GM23338 (cell line): ENCODE measurements at regions not wholly inside any gene's neighbourhood (a gene's known extent, or its start where the extent isn't known, plus 50 kb on each side); places are given as distances from the start of the nearest gene placed in this dataset.

Experiments used
- ATAC-seq: fragments of 200-7000 bp; cut with Tn5 transposase; 3 replicates; pipeline ENCODE4 v1.9.1; 2020
- DNase-seq: peaks from one replicate; pipeline ENCODE4 v3.0.0-alpha.2; 2015; ENCODE audit warnings: low spot score
- H2AFZ ChIP-seq: fragments of 200-600 bp; sonication (generic); 2 replicates; pipeline ENCODE4 v1.8.0; 2016; ENCODE audit warnings: antibody characterized with exemption, mild to moderate bottlenecking, moderate library complexity
- H3F3A ChIP-seq: fragments of 200-600 bp; sonication (generic); replicated peaks from 2 replicates; pipeline ENCODE4 v1.8.0; 2017; ENCODE audit warnings: antibody characterized with exemption, mixed run types, low read depth
- H3K27ac ChIP-seq: fragments of 200-600 bp; sonication (generic); 2 replicates; pipeline ENCODE4 v1.6.1; 2016; ENCODE audit warnings: low read depth
- H3K27me3 ChIP-seq: fragments of 200-600 bp; sonication (generic); 2 replicates; pipeline ENCODE4 v1.8.0; 2016; ENCODE audit warnings: mild to moderate bottlenecking, mixed run types, moderate library complexity; ENCODE audit not compliant: insufficient read depth
- H3K36me3 ChIP-seq: fragments of 200-600 bp; sonication (generic); 2 replicates; pipeline ENCODE4 v1.8.0; 2016; ENCODE audit warnings: mild to moderate bottlenecking; ENCODE audit not compliant: insufficient read depth
- H3K4me1 ChIP-seq: fragments of 200-600 bp; sonication (generic); 2 replicates; pipeline ENCODE4 v1.8.0; 2016; ENCODE audit warnings: mild to moderate bottlenecking, moderate library complexity; ENCODE audit not compliant: insufficient read depth
- H3K4me2 ChIP-seq: fragments of 200-600 bp; sonication (generic); 2 replicates; pipeline ENCODE4 v1.7.1; 2017; ENCODE audit warnings: mixed run types
- H3K4me3 ChIP-seq: fragments of 200-600 bp; sonication (generic); 2 replicates; pipeline ENCODE4 v1.6.1; 2016; ENCODE audit warnings: mixed run types
- H3K79me2 ChIP-seq: fragments of 200-600 bp; sonication (generic); replicated peaks from 2 replicates; pipeline ENCODE4 v1.8.0; 2017; ENCODE audit warnings: mild to moderate bottlenecking; ENCODE audit not compliant: insufficient read depth
- H3K9me2 ChIP-seq: fragments of 200-600 bp; sonication (generic); 2 replicates; pipeline ENCODE4 v1.8.0; 2017; ENCODE audit not compliant: insufficient read depth
- H4K20me1 ChIP-seq: fragments of 200-600 bp; sonication (generic); replicated peaks from 2 replicates; pipeline ENCODE4 v1.8.0; 2017; ENCODE audit warnings: mild to moderate bottlenecking; ENCODE audit not compliant: insufficient read depth
- H3K27ac Mint-ChIP-seq: 2 replicates; pipeline ENCODE4 v1.8.0; 2020; ENCODE audit warnings: inconsistent platforms, mild to moderate bottlenecking, moderate library complexity, mixed read lengths
- H3K27me3 Mint-ChIP-seq: 3 replicates; pipeline ENCODE4 v1.8.0; 2022; ENCODE audit warnings: low read depth, mild to moderate bottlenecking, moderate library complexity, mixed read lengths, inconsistent platforms; ENCODE audit not compliant: insufficient read depth, poor library complexity
- H3K36me3 Mint-ChIP-seq: 3 replicates; pipeline ENCODE4 v1.8.0; 2021; ENCODE audit warnings: low read depth, mild to moderate bottlenecking, inconsistent platforms, moderate library complexity, mixed read lengths
- H3K4me1 Mint-ChIP-seq: 3 replicates; pipeline ENCODE4 v1.8.0; 2020; ENCODE audit warnings: mild to moderate bottlenecking, inconsistent platforms, mixed read lengths
- H3K4me3 Mint-ChIP-seq: 3 replicates; pipeline ENCODE4 v1.8.0; 2021; ENCODE audit warnings: moderate library complexity, mild to moderate bottlenecking, inconsistent platforms, mixed read lengths
- H3K9me3 Mint-ChIP-seq: 3 replicates; pipeline ENCODE4 v1.8.0; 2020; ENCODE audit warnings: moderate library complexity, mild to moderate bottlenecking, inconsistent platforms, mixed read lengths
- CREB1 ChIP-seq: fragments of 250-450 bp; sonication (Bioruptor Pico); IDR thresholded peaks from 2 replicates; pipeline ENCODE4 v1.5.0; 2020; ENCODE audit warnings: low read depth, mild to moderate bottlenecking, moderate library complexity
- CTCF ChIP-seq, 2 experiments: fragments of 200-600 bp in 1 of 2; sonication (generic) in 1 of 2; conservative IDR thresholded peaks; 2 replicates each; pipeline versions ENCODE4 v1.5.1 to v1.6.1; 2016 to 2017; ENCODE audit warnings: antibody characterized with exemption in 2 of 2, low read depth in 2 of 2, mild to moderate bottlenecking in 2 of 2, moderate library complexity in 1 of 2
- ETS1 ChIP-seq: IDR thresholded peaks from 2 replicates; pipeline ENCODE4 v1.6.1; 2016; ENCODE audit warnings: antibody characterized with exemption
- EZH2 ChIP-seq: fragments of 200-600 bp; sonication (generic); IDR thresholded peaks from one replicate; pipeline ENCODE4 v1.8.0; 2017; ENCODE audit warnings: antibody characterized with exemption, mild to moderate bottlenecking, low read depth; ENCODE audit not compliant: unreplicated experiment
- EZH2phosphoT487 ChIP-seq: fragments of 200-600 bp; sonication (generic); IDR thresholded peaks from one replicate; pipeline ENCODE4 v1.8.1; 2018; ENCODE audit warnings: antibody characterized with exemption; ENCODE audit not compliant: unreplicated experiment
- JUNB ChIP-seq: IDR thresholded peaks from one replicate; pipeline ENCODE4 v1.6.1; 2016; ENCODE audit warnings: antibody characterized with exemption; ENCODE audit not compliant: unreplicated experiment
- NANOG ChIP-seq: IDR thresholded peaks from 2 replicates; pipeline ENCODE4 v1.6.1; 2016; ENCODE audit warnings: antibody characterized with exemption, borderline replicate concordance
- POLR2AphosphoS5 ChIP-seq: IDR thresholded peaks from 2 replicates; pipeline ENCODE4 v1.6.1; 2016; ENCODE audit warnings: antibody characterized with exemption, low read depth
- REST ChIP-seq: IDR thresholded peaks from one replicate; pipeline ENCODE4 v1.6.1; 2018; ENCODE audit warnings: antibody characterized with exemption; ENCODE audit not compliant: unreplicated experiment
- STAT1 ChIP-seq: IDR thresholded peaks from one replicate; pipeline ENCODE4 v1.6.1; 2016; ENCODE audit warnings: antibody characterized with exemption; ENCODE audit not compliant: unreplicated experiment
- ZNF114 ChIP-seq: fragments of 250-450 bp; sonication (Bioruptor Pico); IDR thresholded peaks from 2 replicates; pipeline ENCODE4 v1.5.0; 2020; ENCODE audit warnings: mild to moderate bottlenecking, moderate library complexity
- ZNF331 ChIP-seq: fragments of 250-450 bp; sonication (Bioruptor Pico); IDR thresholded peaks from 2 replicates; pipeline ENCODE4 v1.5.0; 2020; ENCODE audit warnings: low read depth, mild to moderate bottlenecking, moderate library complexity
- ZNF462 ChIP-seq: fragments of 250-450 bp; sonication (Bioruptor Pico); IDR thresholded peaks from 2 replicates; pipeline ENCODE4 v1.5.0; 2020; ENCODE audit warnings: mild to moderate bottlenecking, moderate library complexity

- no peak for TF ChIP-seq STAT1
- TF ChIP-seq REST = no peak
- no peak for TF ChIP-seq ZNF331 (CRISPR knock-in tag)
- TF ChIP-seq ZNF462 (CRISPR knock-in tag) = no peak
- no peak for TF ChIP-seq ZNF114
- TF ChIP-seq JUNB = no peak
- no peak for TF ChIP-seq EZH2
- TF ChIP-seq CTCF (conservative IDR thresholded peaks at IDR 0.05; ENCODE audit: low read depth in 2 of 2) = no peak
- TF ChIP-seq ETS1 = no peak
- no peak for TF ChIP-seq EZH2phosphoT487
- TF ChIP-seq NANOG = no peak
- no peak for TF ChIP-seq CREB1
- TF ChIP-seq POLR2AphosphoS5 = no peak
- Mint-ChIP-seq H3K27me3 (peaks cover 1% of the 10 kb centered on the region), H3K4me1 (peaks cover 20% of the 10 kb centered on the region), H3K36me3 (no peaks in the 10 kb centered on the region), H3K27ac (no peak overlapping the region), H3K4me3 (no peak overlapping the region), H3K9me3 (no peaks in the 10 kb centered on the region)
- ATAC-seq (no peak), DNase-seq (no peak)
- Histone ChIP-seq H3K36me3 (no peaks in the 10 kb centered on the region), H3F3A (0 out of 2 replicates have a peak, but pooled peaks cover under 1% of the 10 kb centered on the region), H3K4me2 (no peak overlapping the region), H4K20me1 (no peaks in the 10 kb centered on the region), H3K9me2 (peaks cover 4% of the 10 kb centered on the region), H3K27ac (no peak overlapping the region), H3K79me2 (no peaks in the 10 kb centered on the region), H2AFZ (no peak overlapping the region), H3K4me3 (no peak overlapping the region), H3K27me3 (no peaks in the 10 kb centered on the region), H3K4me1 (peaks cover 12% of the 10 kb centered on the region; the same call in 1 of the 2 replicates)
Observed at GRCh38 chr12:71218616-71219015, 60.8 kb upstream of the TSPAN8 start.
